Left kidney (tissue), 1 donor: ENCODE measurements at regions not wholly inside any gene's neighbourhood (a gene's known extent, or its start where the extent isn't known, plus 50 kb on each side); places are given as distances from the start of the nearest gene placed in this dataset.
"Not testable (repeated sequence)": the region's sequence is repeated elsewhere in the genome, so short reads cannot be mapped to it uniquely, and the experiment has no call there.

Experiments used
- DNase-seq: peaks from one replicate; pipeline ENCODE4 v3.0.0-alpha.2; 2013

GRCh38 chr9:28929433-28929832 lies 1356.2 kb upstream of the C9orf72 start:
- no peak for DNase-seq

GRCh38 chr9:28930766-28931165 lies 1357.5 kb upstream of the C9orf72 start:
- DNase-seq = no peak

- DNase-seq = no peak
Observed at GRCh38 chr9:28934111-28934510, 1360.8 kb upstream of the C9orf72 start.

- no peak for DNase-seq
Observed at GRCh38 chr9:28938981-28939380, 1365.7 kb upstream of the C9orf72 start.

- no peak for DNase-seq
Observed at GRCh38 chr9:28941856-28942255, 1368.6 kb upstream of the C9orf72 start.

- DNase-seq = no peak
Observed at GRCh38 chr9:28942941-28943340, 1369.7 kb upstream of the C9orf72 start.

- DNase-seq = no peak
Observed at GRCh38 chr9:28946648-28947047, 1373.4 kb upstream of the C9orf72 start.

- DNase-seq = no peak
Observed at GRCh38 chr9:28951945-28952344, 1378.7 kb upstream of the C9orf72 start.

GRCh38 chr9:28956116-28956880 lies 1383.0 kb upstream of the C9orf72 start:
- DNase-seq = no peak

- no peak for DNase-seq
Observed at GRCh38 chr9:28960602-28961001, 1387.3 kb upstream of the C9orf72 start.

- DNase-seq = no peak
Observed at GRCh38 chr9:28961623-28962022, 1388.3 kb upstream of the C9orf72 start.

- DNase-seq = no peak
Observed at GRCh38 chr9:28967226-28967625, 1393.9 kb upstream of the C9orf72 start.

- DNase-seq = no peak
Observed at GRCh38 chr9:28970241-28970654, 1397.0 kb upstream of the C9orf72 start.

GRCh38 chr9:28971881-28972280 lies 1398.6 kb upstream of the C9orf72 start:
- no peak for DNase-seq

GRCh38 chr9:28976250-28976649 lies 1403.0 kb upstream of the C9orf72 start:
- DNase-seq = no peak

- no peak for DNase-seq
Observed at GRCh38 chr9:28976684-28977083, 1403.4 kb upstream of the C9orf72 start.

GRCh38 chr9:28981129-28981528 lies 1407.8 kb upstream of the C9orf72 start:
- DNase-seq = no peak

GRCh38 chr9:28981711-28982110 lies 1408.4 kb upstream of the C9orf72 start:
- no peak for DNase-seq

GRCh38 chr9:28984016-28984415 lies 1410.7 kb upstream of the C9orf72 start:
- no peak for DNase-seq

GRCh38 chr9:28990009-28990408 lies 1416.7 kb upstream of the C9orf72 start:
- DNase-seq = not testable (repeated sequence)

- DNase-seq = no peak
Observed at GRCh38 chr9:28999057-28999456, 1425.8 kb upstream of the C9orf72 start.

- no peak for DNase-seq
Observed at GRCh38 chr9:28999806-29000205, 1426.5 kb upstream of the C9orf72 start.

GRCh38 chr9:29001006-29001405 lies 1427.7 kb upstream of the C9orf72 start:
- no peak for DNase-seq

- no peak for DNase-seq
Observed at GRCh38 chr9:29004988-29005387, 1431.7 kb upstream of the C9orf72 start.
